PFSK-1 (cell line): ENCODE measurements at regions not wholly inside any gene's neighbourhood (a gene's known extent, or its start where the extent isn't known, plus 50 kb on each side); places are given as distances from the start of the nearest gene placed in this dataset.

Experiments used
- FOXP2 ChIP-seq: optimal IDR thresholded peaks from 2 replicates; pipeline ENCODE3; 2011; ENCODE audit warnings: borderline replicate concordance, control low read depth, inconsistent platforms; ENCODE audit not compliant: insufficient read depth; ENCODE audit errors: extremely low read length, extremely low read depth
- POLR2AphosphoS5 ChIP-seq: IDR thresholded peaks from 2 replicates; pipeline ENCODE4 v1.6.1; 2012; ENCODE audit warnings: low read depth, mild to moderate bottlenecking, control low read depth, low read length, moderate library complexity
- REST ChIP-seq, 2 experiments: IDR thresholded peaks; 2 replicates each; pipeline versions ENCODE4 v1.6.1 to v1.8.0; 2011 to 2012; ENCODE audit warnings: low read depth in 2 of 2, low read length in 2 of 2, control low read depth in 1 of 2, inconsistent platforms in 1 of 2, mild to moderate bottlenecking in 1 of 2, moderate library complexity in 1 of 2; ENCODE audit not compliant: insufficient read depth in 1 of 2
- SIN3A ChIP-seq: IDR thresholded peaks from 2 replicates; pipeline ENCODE4 v1.6.1; 2012; ENCODE audit warnings: mild to moderate bottlenecking, low read length, moderate library complexity, borderline replicate concordance; ENCODE audit not compliant: insufficient read depth
- TAF1 ChIP-seq: IDR thresholded peaks from 2 replicates; pipeline ENCODE4 v1.6.1; 2012; ENCODE audit warnings: low read length, control low read depth, borderline replicate concordance; ENCODE audit not compliant: insufficient read depth

- no peak for TF ChIP-seq REST (IDR thresholded peaks at IDR 0.05; ENCODE audit: insufficient read depth in 1 of 2, low read depth in 2 of 2, low read length in 2 of 2)
- TF ChIP-seq TAF1 = no peak
- TF ChIP-seq SIN3A = no peak
- TF ChIP-seq FOXP2 = no peak
- TF ChIP-seq POLR2AphosphoS5 = no peak
Measured at GRCh38 chr14:46008348-46008747, 643.2 kb downstream of the RPL10L start.

DNA sequence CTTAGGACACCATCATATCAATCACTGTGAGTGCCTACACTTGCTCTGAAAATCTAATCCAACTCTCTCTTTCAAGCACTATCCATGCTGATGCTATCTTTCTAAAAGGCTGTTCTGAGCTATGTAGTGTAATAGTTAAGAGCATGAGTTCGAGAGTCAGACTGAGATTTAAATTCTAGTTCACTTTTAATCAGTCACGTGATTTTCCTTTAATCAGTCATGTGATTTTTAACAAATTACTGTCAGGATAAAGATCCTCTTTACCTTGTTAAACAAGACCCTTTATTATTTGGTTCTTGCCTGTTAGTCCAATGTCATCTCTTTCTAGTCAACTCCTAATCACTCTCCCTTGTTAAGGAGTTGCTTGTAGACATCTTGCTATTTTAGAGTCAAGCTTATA lies 653.0 kb downstream of the RPL10L start:
- TF ChIP-seq TAF1 = no peak
- no peak for TF ChIP-seq POLR2AphosphoS5
- no peak for TF ChIP-seq REST (IDR thresholded peaks at IDR 0.05; ENCODE audit: insufficient read depth in 1 of 2, low read depth in 2 of 2, low read length in 2 of 2)
- TF ChIP-seq FOXP2 = no peak
- no peak for TF ChIP-seq SIN3A

DNA sequence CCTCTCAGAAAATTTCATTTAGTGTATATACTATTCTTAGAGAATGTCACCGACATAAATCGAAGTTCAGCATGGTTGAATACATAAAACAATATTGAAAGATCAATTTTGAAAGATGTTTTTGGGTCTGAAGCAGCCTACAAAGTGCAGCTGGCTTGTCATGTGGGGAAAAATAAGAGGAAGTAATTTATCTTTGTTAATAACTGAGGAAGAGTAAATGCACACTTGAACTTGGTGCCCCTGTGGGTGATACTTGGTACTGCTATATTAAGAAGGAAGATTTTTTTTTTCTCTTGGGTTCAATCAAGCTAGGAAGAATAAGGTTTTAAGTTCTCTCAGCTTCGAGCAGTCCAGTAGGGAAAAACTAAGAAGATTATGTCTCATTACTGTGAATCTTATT lies 661.3 kb downstream of the RPL10L start:
- TF ChIP-seq TAF1 = no peak
- TF ChIP-seq SIN3A = no peak
- no peak for TF ChIP-seq REST (IDR thresholded peaks at IDR 0.05; ENCODE audit: insufficient read depth in 1 of 2, low read depth in 2 of 2, low read length in 2 of 2)
- no peak for TF ChIP-seq POLR2AphosphoS5
- no peak for TF ChIP-seq FOXP2

DNA sequence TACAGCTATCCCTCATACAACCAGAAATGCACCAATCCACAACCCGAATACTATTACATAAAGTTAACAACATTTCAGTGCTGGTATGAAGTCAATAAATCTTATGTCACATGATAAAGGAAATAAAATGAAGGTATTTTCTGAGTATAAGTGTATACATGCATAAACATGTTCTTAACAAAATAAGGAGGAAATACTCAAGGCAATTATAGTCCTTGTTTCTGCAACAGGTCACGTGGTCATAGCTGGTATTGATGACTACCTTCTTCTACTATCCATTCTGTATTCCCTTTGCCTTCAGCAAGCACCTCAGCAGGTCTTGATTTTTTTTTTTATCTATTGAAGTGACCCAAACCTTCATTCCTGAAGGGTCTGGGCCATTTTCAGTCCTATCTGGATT lies 675.6 kb downstream of the RPL10L start:
- TF ChIP-seq REST (IDR thresholded peaks at IDR 0.05; ENCODE audit: insufficient read depth in 1 of 2, low read depth in 2 of 2, low read length in 2 of 2) (no peak), FOXP2 (no peak), TAF1 (no peak), SIN3A (no peak), POLR2AphosphoS5 (no peak)

DNA sequence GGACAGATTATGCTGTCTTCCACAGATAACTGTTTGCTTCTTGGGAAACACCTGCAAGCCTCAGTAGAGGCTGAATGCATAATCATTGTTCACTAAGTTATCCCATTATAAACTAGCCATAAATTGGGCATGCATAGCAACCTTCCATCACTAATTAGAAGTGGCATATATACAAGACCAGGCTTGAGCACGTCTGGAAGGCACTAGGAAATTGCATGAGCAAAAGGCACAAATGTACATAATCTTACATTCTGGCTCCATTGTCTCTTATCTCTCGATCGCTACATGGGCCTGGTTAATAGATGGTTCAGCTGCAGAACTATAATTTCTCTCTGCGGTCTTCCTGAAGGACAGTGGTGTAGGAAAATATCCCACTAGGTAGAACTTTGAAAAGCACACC lies 679.2 kb downstream of the RPL10L start:
- no peak for TF ChIP-seq POLR2AphosphoS5
- no peak for TF ChIP-seq REST (IDR thresholded peaks at IDR 0.05; ENCODE audit: insufficient read depth in 1 of 2, low read depth in 2 of 2, low read length in 2 of 2)
- no peak for TF ChIP-seq FOXP2
- TF ChIP-seq TAF1 = no peak
- no peak for TF ChIP-seq SIN3A
